Bronchial epithelial cell (primary cell): ENCODE measurements at regions not wholly inside any gene's neighbourhood (a gene's known extent, or its start where the extent isn't known, plus 50 kb on each side); places are given as distances from the start of the nearest gene placed in this dataset.

Experiments
- DNase-seq: peaks from one replicate; pipeline ENCODE4 v3.0.0-alpha.2; 2010; ENCODE audit warnings: low read depth
- FAIRE-seq: peaks from 2 replicates; lab custom pipeline; 2011; peaks lifted over from hg19 to GRCh38; lab: Jason Lieb, UNC
- H3K27me3 ChIP-seq: 2 replicates; pipeline ENCODE4 v1.5.1; 2011; ENCODE audit warnings: low read length; ENCODE audit not compliant: control insufficient read depth, insufficient read depth
- H3K36me3 ChIP-seq: 2 replicates; pipeline ENCODE4 v1.5.1; 2011; ENCODE audit warnings: low read length; ENCODE audit not compliant: control insufficient read depth, insufficient read depth
- H3K4me3 ChIP-seq: 2 replicates; pipeline ENCODE4 v1.5.1; 2011; ENCODE audit warnings: mild to moderate bottlenecking, low read depth, low read length, control low read depth
- CTCF ChIP-seq: IDR thresholded peaks from 2 replicates; pipeline ENCODE4 v1.5.1; 2011; ENCODE audit warnings: mild to moderate bottlenecking, moderate library complexity, low read length, control low read depth, inconsistent platforms; ENCODE audit not compliant: insufficient read depth, severe bottlenecking

GRCh38 chr4:134546279-134546678, 344.7 kb upstream of the PABPC4L start:
- no peaks in the 10 kb centered on the region for H3K27me3 ChIP-seq
- H3K36me3 ChIP-seq, result no peaks in the 10 kb centered on the region
- FAIRE-seq, result no peak
- no peak for TF ChIP-seq CTCF
- no peak overlapping the region for H3K4me3 ChIP-seq
- DNase-seq, result no peak

GRCh38 chr4:134544303-134544770, 342.7 kb upstream of the PABPC4L start:
- no peak for TF ChIP-seq CTCF
- H3K27me3 ChIP-seq, result no peaks in the 10 kb centered on the region
- no peak for DNase-seq
- no peaks in the 10 kb centered on the region for H3K36me3 ChIP-seq
- no peak for FAIRE-seq
- no peak overlapping the region for H3K4me3 ChIP-seq

GRCh38 chr4:134540588-134540987, 339.0 kb upstream of the PABPC4L start:
- FAIRE-seq (no peak), DNase-seq (no peak)
- Histone ChIP-seq H3K36me3 (no peaks in the 10 kb centered on the region), H3K27me3 (no peaks in the 10 kb centered on the region), H3K4me3 (no peak overlapping the region)
- TF ChIP-seq CTCF, result no peak

- TF ChIP-seq CTCF, result no peak
- DNase-seq (no peak), FAIRE-seq (no peak)
- no peak overlapping the region for H3K4me3 ChIP-seq
- H3K36me3 ChIP-seq, result no peaks in the 10 kb centered on the region
- no peaks in the 10 kb centered on the region for H3K27me3 ChIP-seq
These were observed 338.2 kb upstream of the PABPC4L start for GRCh38 chr4:134539729-134540231.

GRCh38 chr4:134537701-134538100, 336.1 kb upstream of the PABPC4L start:
- FAIRE-seq, result no peak
- H3K36me3 ChIP-seq, result no peaks in the 10 kb centered on the region
- no peak for TF ChIP-seq CTCF
- no peaks in the 10 kb centered on the region for H3K27me3 ChIP-seq
- no peak for DNase-seq
- H3K4me3 ChIP-seq, result no peak overlapping the region

GRCh38 chr4:134533068-134533467, 331.5 kb upstream of the PABPC4L start:
- TF ChIP-seq CTCF, result no peak
- no peaks in the 10 kb centered on the region for H3K27me3 ChIP-seq
- H3K36me3 ChIP-seq, result no peaks in the 10 kb centered on the region
- DNase-seq (no peak), FAIRE-seq (no peak)
- H3K4me3 ChIP-seq, result no peak overlapping the region
